IMR-90 (cell line): ENCODE measurements at regions not wholly inside any gene's neighbourhood (a gene's known extent, or its start where the extent isn't known, plus 50 kb on each side); places are given as distances from the start of the nearest gene placed in this dataset.

ENCODE experiments used
- ATAC-seq: fragments of 200-7000 bp; cut with Tn5 transposase; 2 replicates; pipeline ENCODE4 v1.9.1; 2020; ENCODE audit warnings: low read depth, mild to moderate bottlenecking, moderate library complexity
- BruUV-seq: library from RNA; stranded (reverse); fragments of 400-500 nt; replicated peaks from 2 replicates; lab custom pipeline; 2021; lab: Mats Ljungman, UMichigan
- CTCF ChIA-PET: fragments of 300-600 bp; formaldehyde crosslinking; extraction: SDS; loops from one replicate; lab custom pipeline; 2021; ENCODE audit warnings: antibody characterized with exemption; lab: Yijun Ruan, JAX
- POLR2A ChIA-PET: fragments of 300-600 bp; sonication (Branson Sonifier 250); formaldehyde crosslinking; loops from one replicate; lab custom pipeline; 2022; ENCODE audit warnings: antibody characterized with exemption; ENCODE audit not compliant: unreplicated experiment; lab: Charles Lee
- DNase-seq: peaks from one replicate; pipeline ENCODE4 v3.0.0; 2013
- H2AFZ ChIP-seq: replicated peaks from 2 replicates; pipeline ENCODE3; 2013; ENCODE audit warnings: low read length, mild to moderate bottlenecking; ENCODE audit not compliant: poor library complexity
- H2AK5ac ChIP-seq: 2 replicates; pipeline ENCODE4 v1.6.1; 2013; ENCODE audit warnings: low read depth, low read length, inconsistent platforms
- H2AK9ac ChIP-seq: replicated peaks from 2 replicates; pipeline ENCODE3; 2013; ENCODE audit warnings: mild to moderate bottlenecking, low read depth, low read length, moderate library complexity; ENCODE audit not compliant: poor library complexity
- H2BK120ac ChIP-seq: 2 replicates; pipeline ENCODE4 v1.6.1; 2013; ENCODE audit warnings: low read depth, low read length, inconsistent platforms
- H2BK15ac ChIP-seq: 3 replicates; pipeline ENCODE4 v1.6.1; 2013; ENCODE audit warnings: low read depth, low read length, inconsistent platforms
- H2BK20ac ChIP-seq: 2 replicates; pipeline ENCODE4 v1.6.1; 2013; ENCODE audit warnings: low read depth, mild to moderate bottlenecking, inconsistent platforms, low read length, moderate library complexity
- H2BK5ac ChIP-seq: 2 replicates; pipeline ENCODE4 v1.6.1; 2013; ENCODE audit warnings: mild to moderate bottlenecking, low read depth, low read length, inconsistent platforms; ENCODE audit not compliant: poor library complexity, severe bottlenecking
- H3K14ac ChIP-seq: replicated peaks from 2 replicates; pipeline ENCODE4 v1.6.1; 2013; ENCODE audit warnings: low read depth, low read length, inconsistent platforms
- H3K18ac ChIP-seq: 2 replicates; pipeline ENCODE4 v1.6.1; 2013; ENCODE audit warnings: low read depth, low read length, control low read depth
- H3K23ac ChIP-seq: 2 replicates; pipeline ENCODE4 v1.6.1; 2013; ENCODE audit warnings: low read depth, low read length, inconsistent platforms
- H3K27ac ChIP-seq: 2 replicates; pipeline ENCODE4 v1.5.1; 2013; ENCODE audit warnings: mild to moderate bottlenecking, control low read depth, low read length; ENCODE audit not compliant: insufficient read depth
- H3K27me3 ChIP-seq: 2 replicates; pipeline ENCODE4 v1.6.1; 2013; ENCODE audit warnings: low read length; ENCODE audit not compliant: control insufficient read depth, insufficient read depth
- H3K36me3 ChIP-seq: 2 replicates; pipeline ENCODE4 v1.6.1; 2013; ENCODE audit warnings: low read length, mixed read lengths; ENCODE audit not compliant: control insufficient read depth, insufficient read depth
- H3K4ac ChIP-seq: 2 replicates; pipeline ENCODE4 v1.6.1; 2013; ENCODE audit warnings: low read depth, low read length, inconsistent platforms
- H3K4me1 ChIP-seq: 2 replicates; pipeline ENCODE4 v1.6.1; 2013; ENCODE audit warnings: low read length, mixed read lengths; ENCODE audit not compliant: control insufficient read depth, insufficient read depth
- H3K4me2 ChIP-seq: 2 replicates; pipeline ENCODE4 v1.6.1; 2013; ENCODE audit warnings: low read depth, mild to moderate bottlenecking, control low read depth, low read length, moderate library complexity
- H3K4me3 ChIP-seq: 2 replicates; pipeline ENCODE4 v1.5.1; 2013; ENCODE audit warnings: low read depth, mild to moderate bottlenecking, control low read depth, low read length, moderate library complexity; ENCODE audit not compliant: insufficient read depth
- H3K56ac ChIP-seq: 2 replicates; pipeline ENCODE4 v1.6.1; 2013; ENCODE audit warnings: low read length, inconsistent platforms; ENCODE audit not compliant: insufficient read depth; ENCODE audit errors: extremely low read depth
- H3K79me1 ChIP-seq, 2 experiments: 2 replicates each; pipeline ENCODE4 v1.6.1; 2013; ENCODE audit warnings: low read length in 2 of 2, inconsistent platforms in 1 of 2, low read depth in 1 of 2
- H3K9ac ChIP-seq: 2 replicates; pipeline ENCODE4 v1.6.1; 2013; ENCODE audit warnings: low read depth, low read length, control low read depth
- H3K9me1 ChIP-seq: 2 replicates; pipeline ENCODE4 v1.6.1; 2013; ENCODE audit warnings: low read length, inconsistent platforms; ENCODE audit not compliant: insufficient read depth
- H3K9me3 ChIP-seq: 2 replicates; pipeline ENCODE4 v1.6.1; 2013; ENCODE audit warnings: low read length; ENCODE audit not compliant: control insufficient read depth, insufficient read depth
- H4K20me1 ChIP-seq: 2 replicates; pipeline ENCODE4 v1.6.1; 2013; ENCODE audit warnings: low read length, inconsistent platforms; ENCODE audit not compliant: insufficient read depth
- H4K5ac ChIP-seq: 2 replicates; pipeline ENCODE4 v1.6.1; 2013; ENCODE audit warnings: mild to moderate bottlenecking, low read depth, low read length, control low read depth
- H4K8ac ChIP-seq, 2 experiments: 2 replicates each; pipeline ENCODE4 v1.6.1; 2013; ENCODE audit warnings: low read depth in 2 of 2, low read length in 2 of 2, control low read depth in 1 of 2, inconsistent platforms in 1 of 2
- H4K91ac ChIP-seq: 2 replicates; pipeline ENCODE4 v1.6.1; 2013; ENCODE audit warnings: low read depth, low read length, inconsistent platforms; ENCODE audit not compliant: insufficient read depth
- BHLHE40 ChIP-seq: fragments of 150-350 bp; IDR thresholded peaks from 2 replicates; pipeline ENCODE4 v1.6.1; 2016; ENCODE audit warnings: mild to moderate bottlenecking, low read depth, low read length
- CEBPB ChIP-seq: IDR thresholded peaks from 2 replicates; pipeline ENCODE4 v1.6.1; 2012; ENCODE audit warnings: low read depth, low read length, improper control_type of control experiment
- CHD1 ChIP-seq: IDR thresholded peaks from 2 replicates; pipeline ENCODE4 v1.6.1; 2012; ENCODE audit warnings: low read depth, low read length, improper control_type of control experiment
- CTCF ChIP-seq: conservative IDR thresholded peaks from 2 replicates; pipeline ENCODE4 v1.5.1; 2012; ENCODE audit warnings: mild to moderate bottlenecking, low read depth, low read length, improper control_type of control experiment
- ELK1 ChIP-seq: fragments of 150-350 bp; IDR thresholded peaks from 2 replicates; pipeline ENCODE4 v1.6.1; 2016; ENCODE audit warnings: low read depth, mild to moderate bottlenecking, low read length, moderate library complexity, borderline replicate concordance
- MAFK ChIP-seq: IDR thresholded peaks from 2 replicates; pipeline ENCODE4 v1.6.1; 2012; ENCODE audit warnings: low read depth, low read length, improper control_type of control experiment
- MAZ ChIP-seq: IDR thresholded peaks from 2 replicates; pipeline ENCODE4 v1.6.1; 2012; ENCODE audit warnings: low read depth, mild to moderate bottlenecking, low read length, improper control_type of control experiment, moderate library complexity, borderline replicate concordance
- MXI1 ChIP-seq: IDR thresholded peaks from 2 replicates; pipeline ENCODE4 v1.6.1; 2012; ENCODE audit warnings: low read depth, mild to moderate bottlenecking, low read length, moderate library complexity, borderline replicate concordance
- NFE2L2 ChIP-seq: fragments of 150-350 bp; IDR thresholded peaks from 2 replicates; pipeline ENCODE4 v1.6.1; 2016; ENCODE audit warnings: low read depth, mild to moderate bottlenecking, low read length
- POLR2A ChIP-seq: IDR thresholded peaks from 2 replicates; pipeline ENCODE4 v1.6.1; 2012; ENCODE audit warnings: mild to moderate bottlenecking, low read depth, low read length
- RAD21 ChIP-seq: IDR thresholded peaks from 2 replicates; pipeline ENCODE4 v1.6.1; 2012; ENCODE audit warnings: low read length, improper control_type of control experiment
- RCOR1 ChIP-seq: IDR thresholded peaks from 2 replicates; pipeline ENCODE4 v1.6.1; 2012; ENCODE audit warnings: mild to moderate bottlenecking, low read length, improper control_type of control experiment; ENCODE audit not compliant: insufficient replicate concordance
- RFX5 ChIP-seq: IDR thresholded peaks from 2 replicates; pipeline ENCODE4 v1.8.0; 2012; ENCODE audit warnings: low read depth, mild to moderate bottlenecking, low read length, moderate library complexity
- SMC3 ChIP-seq: fragments of 150-350 bp; IDR thresholded peaks from 2 replicates; pipeline ENCODE4 v1.6.1; 2016; ENCODE audit warnings: low read depth, mild to moderate bottlenecking, antibody characterized with exemption, low read length, moderate library complexity
- USF2 ChIP-seq: fragments of 150-350 bp; IDR thresholded peaks from 2 replicates; pipeline ENCODE4 v1.6.1; 2017; ENCODE audit warnings: mild to moderate bottlenecking, antibody characterized with exemption, low read length, low read depth
- WGBS, 2 experiments: methylation state at CpG; one replicate each; pipeline versions ENCODE4 v1.1.5 to v1.1.7; 2013; ENCODE audit warnings: missing lambda C conversion rate in 2 of 2; ENCODE audit not compliant: insufficient read length in 1 of 2; ENCODE audit errors: extremely low coverage in 2 of 2; 5-methylcytosine and 5-hydroxymethylcytosine counted together
- dilution Hi-C: fragments of 300-500 bp; cut with HindIII; formaldehyde crosslinking; loops from one replicate; pipeline ENCODE4 v1.14.3; 2018; ENCODE audit warnings: low sequenced_read_pairs; ENCODE audit not compliant: unreplicated experiment
- in situ Hi-C: fragments of 300-500 bp; cut with MboI; formaldehyde crosslinking; loops from 3 replicates; pipeline ENCODE4 v1.14.3; 2019; ENCODE audit warnings: low sequenced_read_pairs, inconsistent platforms, mixed read lengths
- intact Hi-C: fragments of 100-400 bp; cut with micrococcal nuclease; formaldehyde crosslinking; loops from 2 replicates; pipeline ENCODE4 v1.10.0; 2022

- ChIA-PET POLR2A (no interaction called here), CTCF (no interaction called here)
- Histone ChIP-seq H2AFZ (no peak overlapping the region), H2AK9ac (no peak overlapping the region), H3K4me3 (no peak overlapping the region), H3K4ac (no peak overlapping the region), H3K14ac (no peak overlapping the region), H2BK120ac (no peak overlapping the region), H2BK20ac (no peak overlapping the region), H3K79me1 (no peaks in the 10 kb centered on the region), H4K20me1 (no peaks in the 10 kb centered on the region), H4K91ac (no peak overlapping the region), H2AK5ac (no peak overlapping the region), H3K9me3 (peaks cover 31% of the 10 kb centered on the region), H3K18ac (no peak overlapping the region), H3K27ac (no peak overlapping the region), H3K4me1 (no peaks in the 10 kb centered on the region), H3K23ac (no peak overlapping the region), H3K36me3 (no peaks in the 10 kb centered on the region), H3K56ac (no peak overlapping the region), H3K27me3 (no peaks in the 10 kb centered on the region), H2BK5ac (no peak overlapping the region), H3K9ac (no peak overlapping the region), H4K8ac (no peak overlapping the region), H2BK15ac (no peak overlapping the region), H3K4me2 (no peak overlapping the region), H4K5ac (no peak overlapping the region), H3K9me1 (no peaks in the 10 kb centered on the region)
- ATAC-seq (no peak), DNase-seq (no peak)
- dilution Hi-C loops: no loop called here
- intact Hi-C loops: no loop called here
- no TSS peak for BruUV-seq
- in situ Hi-C loops: no loop called here
- no CpG with 5 or more reads among the region's 8 CpGs for WGBS, 2 experiments
- TF ChIP-seq MAFK (no peak), NFE2L2 (no peak), CEBPB (no peak), MAZ (no peak), RFX5 (no peak), CTCF (no peak), MXI1 (no peak), USF2 (no peak), CHD1 (no peak), SMC3 (no peak), ELK1 (no peak), RCOR1 (no peak), RAD21 (no peak), POLR2A (no peak), BHLHE40 (no peak)
Measured at GRCh38 chr18:77992057-77992456, 742.4 kb downstream of the GALR1 start.
